PFSK-1 (cell line): ENCODE measurements at regions not wholly inside any gene's neighbourhood (a gene's known extent, or its start where the extent isn't known, plus 50 kb on each side); places are given as distances from the start of the nearest gene placed in this dataset.

Source experiments
- REST ChIP-seq, 2 experiments: IDR thresholded peaks; 2 replicates each; pipeline versions ENCODE4 v1.6.1 to v1.8.0; 2011 to 2012; ENCODE audit warnings: low read depth in 2 of 2, low read length in 2 of 2, control low read depth in 1 of 2, inconsistent platforms in 1 of 2, mild to moderate bottlenecking in 1 of 2, moderate library complexity in 1 of 2; ENCODE audit not compliant: insufficient read depth in 1 of 2
- SIN3A ChIP-seq: IDR thresholded peaks from 2 replicates; pipeline ENCODE4 v1.6.1; 2012; ENCODE audit warnings: mild to moderate bottlenecking, low read length, moderate library complexity, borderline replicate concordance; ENCODE audit not compliant: insufficient read depth
- TAF1 ChIP-seq: IDR thresholded peaks from 2 replicates; pipeline ENCODE4 v1.6.1; 2012; ENCODE audit warnings: low read length, control low read depth, borderline replicate concordance; ENCODE audit not compliant: insufficient read depth

DNA sequence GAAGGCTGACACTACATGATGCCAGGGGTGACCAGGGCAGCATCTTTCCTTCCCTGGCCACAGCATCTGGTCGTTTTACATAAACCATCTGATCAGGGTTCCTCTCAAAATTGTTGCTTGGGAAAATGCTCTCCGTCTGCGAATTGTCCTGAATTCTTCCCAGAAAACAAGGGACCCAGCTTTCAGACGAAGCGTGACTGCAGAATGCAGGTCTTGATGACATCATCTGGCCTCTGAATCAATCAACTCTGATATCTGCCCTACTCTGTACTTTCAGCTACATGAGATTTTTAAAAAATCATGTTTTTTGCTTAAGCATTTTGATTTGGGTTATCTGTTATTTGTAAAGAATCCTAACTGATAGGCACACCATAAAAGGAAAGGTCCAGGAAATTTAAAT lies 246.6 kb upstream of the IRS2 start:
- TF ChIP-seq SIN3A: no peak
- no peak for TF ChIP-seq TAF1
- TF ChIP-seq REST (IDR thresholded peaks at IDR 0.05; ENCODE audit: insufficient read depth in 1 of 2, low read depth in 2 of 2, low read length in 2 of 2): no peak
